ENCODE measurements at regions not wholly inside any gene's neighbourhood (a gene's known extent, or its start where the extent isn't known, plus 50 kb on each side); places are given as distances from the start of the nearest gene placed in this dataset.

GRCh38 chr13:76386321-76386720 is 499.9 kb downstream of the KCTD12 start:
- no peaks in the 10 kb centered on the region for H3K79me2 ChIP-seq (ENCODE audit: low read length)
- H3F3A ChIP-seq (ENCODE audit: insufficient read depth, low read length) = no peaks in the 10 kb centered on the region
- H3K36me3 ChIP-seq (replicated peaks; ENCODE audit: insufficient read depth, low read length) = no peaks in the 10 kb centered on the region
- H3K4me1 ChIP-seq (ENCODE audit: low read length) = no peaks in the 10 kb centered on the region
- no peak for DNase-seq
- H3K27me3 ChIP-seq (replicated peaks; ENCODE audit: insufficient read depth, low read length) = no peaks in the 10 kb centered on the region
- TF ChIP-seq EZH2phosphoT487 (IDR thresholded peaks at IDR 0.05; ENCODE audit: low read length) (no peak), CTCF (IDR thresholded peaks at IDR 0.05; ENCODE audit: low read length) (no peak), EZH2 (optimal IDR thresholded peaks at IDR 0.05; ENCODE audit: low read depth, low read length) (no peak)
- H3K4me3 ChIP-seq (ENCODE audit: low read length) = no peak overlapping the region
- H3K27ac ChIP-seq (ENCODE audit: low read length) = no peak overlapping the region
- H3K4me2 ChIP-seq (ENCODE audit: low read depth, low read length) = no peak overlapping the region
- H3K9ac ChIP-seq (ENCODE audit: low read length) = no peak overlapping the region
- no peaks in the 10 kb centered on the region for H3K9me2 ChIP-seq (replicated peaks; ENCODE audit: insufficient read depth, low read length)
- no peak overlapping the region for H2AFZ ChIP-seq (ENCODE audit: low read length)
- H3K9me3 ChIP-seq (replicated peaks; ENCODE audit: insufficient read depth, low read length) = no peaks in the 10 kb centered on the region
- no peaks in the 10 kb centered on the region for H4K20me1 ChIP-seq (ENCODE audit: insufficient read depth, low read length)

GRCh38 chr13:76385586-76385985 is 500.6 kb downstream of the KCTD12 start:
- Histone ChIP-seq H3K27me3 (replicated peaks; ENCODE audit: insufficient read depth, low read length) (no peaks in the 10 kb centered on the region), H4K20me1 (ENCODE audit: insufficient read depth, low read length) (no peaks in the 10 kb centered on the region), H2AFZ (ENCODE audit: low read length) (no peak overlapping the region), H3K27ac (ENCODE audit: low read length) (no peak overlapping the region), H3K36me3 (replicated peaks; ENCODE audit: insufficient read depth, low read length) (no peaks in the 10 kb centered on the region), H3K4me2 (ENCODE audit: low read depth, low read length) (no peak overlapping the region), H3K9me2 (replicated peaks; ENCODE audit: insufficient read depth, low read length) (no peaks in the 10 kb centered on the region), H3K79me2 (ENCODE audit: low read length) (no peaks in the 10 kb centered on the region), H3K9me3 (replicated peaks; ENCODE audit: insufficient read depth, low read length) (no peaks in the 10 kb centered on the region), H3F3A (ENCODE audit: insufficient read depth, low read length) (no peaks in the 10 kb centered on the region), H3K4me3 (ENCODE audit: low read length) (no peak overlapping the region), H3K4me1 (ENCODE audit: low read length) (no peaks in the 10 kb centered on the region), H3K9ac (ENCODE audit: low read length) (no peak overlapping the region)
- TF ChIP-seq EZH2 (optimal IDR thresholded peaks at IDR 0.05; ENCODE audit: low read depth, low read length) = no peak
- no peak for TF ChIP-seq CTCF (IDR thresholded peaks at IDR 0.05; ENCODE audit: low read length)
- TF ChIP-seq EZH2phosphoT487 (IDR thresholded peaks at IDR 0.05; ENCODE audit: low read length) = no peak
- DNase-seq = no peak

GRCh38 chr13:76383676-76384461 is 502.3 kb downstream of the KCTD12 start:
- no peak for DNase-seq
- TF ChIP-seq CTCF (IDR thresholded peaks at IDR 0.05; ENCODE audit: low read length) = no peak
- no peak for TF ChIP-seq EZH2 (optimal IDR thresholded peaks at IDR 0.05; ENCODE audit: low read depth, low read length)
- no peak for TF ChIP-seq EZH2phosphoT487 (IDR thresholded peaks at IDR 0.05; ENCODE audit: low read length)

More at GRCh38 chr13:76383676-76384461, 502.3 kb downstream of the KCTD12 start:
- H3K9ac ChIP-seq (ENCODE audit: low read length) = no peak overlapping the region
- H3K9me3 ChIP-seq (replicated peaks; ENCODE audit: insufficient read depth, low read length) = no peaks in the 10 kb centered on the region
- H4K20me1 ChIP-seq (ENCODE audit: insufficient read depth, low read length) = no peaks in the 10 kb centered on the region
- H3K4me2 ChIP-seq (ENCODE audit: low read depth, low read length) = no peak overlapping the region
- no peak overlapping the region for H2AFZ ChIP-seq (ENCODE audit: low read length)
- no peaks in the 10 kb centered on the region for H3K79me2 ChIP-seq (ENCODE audit: low read length)
- H3K27ac ChIP-seq (ENCODE audit: low read length) = no peak overlapping the region
- H3K4me3 ChIP-seq (ENCODE audit: low read length) = no peak overlapping the region
- no peaks in the 10 kb centered on the region for H3F3A ChIP-seq (ENCODE audit: insufficient read depth, low read length)
- no peaks in the 10 kb centered on the region for H3K36me3 ChIP-seq (replicated peaks; ENCODE audit: insufficient read depth, low read length)
- H3K27me3 ChIP-seq (replicated peaks; ENCODE audit: insufficient read depth, low read length) = no peaks in the 10 kb centered on the region
- H3K4me1 ChIP-seq (ENCODE audit: low read length) = no peaks in the 10 kb centered on the region
- no peaks in the 10 kb centered on the region for H3K9me2 ChIP-seq (replicated peaks; ENCODE audit: insufficient read depth, low read length)

Measured in MM.1S (cell line).